ENCODE measurements at regions not wholly inside any gene's neighbourhood (a gene's known extent, or its start where the extent isn't known, plus 50 kb on each side); places are given as distances from the start of the nearest gene placed in this dataset.

GRCh38 chr13:74450525-74450845 lies 316.3 kb upstream of the KLF12 start:
- Histone ChIP-seq H3K27me3 (no peaks in the 10 kb centered on the region), H3K36me3 (no peaks in the 10 kb centered on the region), H3K4me1 (ENCODE audit: control insufficient read depth in 1 of 2, insufficient read depth in 1 of 2, low read depth in 1 of 2, low read length in 1 of 2) (no peaks in the 10 kb centered on the region), H3K27ac (no peak overlapping the region), H3K4me3 (ENCODE audit: low read depth in 1 of 2, low read length in 1 of 2) (no peak overlapping the region), H3K9me3 (no peaks in the 10 kb centered on the region)
- TF ChIP-seq CTCF (IDR thresholded peaks at IDR 0.05) = no peak

GRCh38 chr13:74449811-74450524 lies 315.8 kb upstream of the KLF12 start:
- Histone ChIP-seq H3K27me3 (no peaks in the 10 kb centered on the region), H3K27ac (no peak overlapping the region), H3K4me3 (ENCODE audit: low read depth in 1 of 2, low read length in 1 of 2) (no peak overlapping the region), H3K9me3 (no peaks in the 10 kb centered on the region), H3K36me3 (no peaks in the 10 kb centered on the region), H3K4me1 (ENCODE audit: control insufficient read depth in 1 of 2, insufficient read depth in 1 of 2, low read depth in 1 of 2, low read length in 1 of 2) (no peaks in the 10 kb centered on the region)
- no peak for TF ChIP-seq CTCF (IDR thresholded peaks at IDR 0.05)

GRCh38 chr13:74444864-74445479 lies 310.8 kb upstream of the KLF12 start:
- Histone ChIP-seq H3K27ac (no peak overlapping the region), H3K9me3 (no peaks in the 10 kb centered on the region)
- TF ChIP-seq CTCF (IDR thresholded peaks at IDR 0.05) = no peak

GRCh38 chr13:74444161-74444571 lies 310.0 kb upstream of the KLF12 start:
- H3K36me3 ChIP-seq = no peaks in the 10 kb centered on the region
- no peaks in the 10 kb centered on the region for H3K9me3 ChIP-seq
- TF ChIP-seq CTCF (IDR thresholded peaks at IDR 0.05) = no peak
- H3K27me3 ChIP-seq = no peaks in the 10 kb centered on the region
- H3K27ac ChIP-seq = no peak overlapping the region
- no peaks in the 10 kb centered on the region for H3K4me1 ChIP-seq (ENCODE audit: control insufficient read depth in 1 of 2, insufficient read depth in 1 of 2, low read depth in 1 of 2, low read length in 1 of 2)
- no peak overlapping the region for H3K4me3 ChIP-seq (ENCODE audit: low read depth in 1 of 2, low read length in 1 of 2)

More at GRCh38 chr13:74444864-74445479, 310.8 kb upstream of the KLF12 start:
- Histone ChIP-seq H3K4me3 (ENCODE audit: low read depth in 1 of 2, low read length in 1 of 2) (no peak overlapping the region), H3K4me1 (ENCODE audit: control insufficient read depth in 1 of 2, insufficient read depth in 1 of 2, low read depth in 1 of 2, low read length in 1 of 2) (no peaks in the 10 kb centered on the region), H3K27me3 (no peaks in the 10 kb centered on the region), H3K36me3 (no peaks in the 10 kb centered on the region)

- no peak for TF ChIP-seq CTCF (IDR thresholded peaks at IDR 0.05)
- no peaks in the 10 kb centered on the region for H3K4me1 ChIP-seq (ENCODE audit: control insufficient read depth in 1 of 2, insufficient read depth in 1 of 2, low read depth in 1 of 2, low read length in 1 of 2)
- H3K27me3 ChIP-seq = no peaks in the 10 kb centered on the region
- H3K36me3 ChIP-seq = no peaks in the 10 kb centered on the region
- no peak overlapping the region for H3K4me3 ChIP-seq (ENCODE audit: low read depth in 1 of 2, low read length in 1 of 2)
- no peaks in the 10 kb centered on the region for H3K9me3 ChIP-seq
- no peak overlapping the region for H3K27ac ChIP-seq
Measured at GRCh38 chr13:74443631-74444030, 309.4 kb upstream of the KLF12 start.
